Heart left ventricle (tissue), 13 donors: ENCODE measurements at regions not wholly inside any gene's neighbourhood (a gene's known extent, or its start where the extent isn't known, plus 50 kb on each side); places are given as distances from the start of the nearest gene placed in this dataset.
"Not testable (repeated sequence)": the region's sequence is repeated elsewhere in the genome, so short reads cannot be mapped to it uniquely, and the experiment has no call there.

Experiments used
- CTCF ChIP-seq, 12 donors: fragments of 200-600 bp; sonication (generic) in 4 of 12; IDR thresholded peaks; one replicate each; pipeline versions ENCODE4 v1.5.0 to v1.8.0; 2018 to 2022; ENCODE audit warnings: antibody characterized with exemption in 12 of 12, mild to moderate bottlenecking in 5 of 12
- POLR2A ChIP-seq, 2 donors: fragments of 450-650 bp; IDR thresholded peaks; one replicate each; pipeline ENCODE4 v1.6.1; 2017; ENCODE audit warnings: antibody characterized with exemption in 2 of 2, mild to moderate bottlenecking in 2 of 2, moderate library complexity in 2 of 2
- donor health status: ischemic (EF 13 %, LVEDD 7.1; RV severe dilation, severe dysfunction).
- donor health status: DM: no; HTN: yes; CAD: no.
- donor health status: DM: no; HTN: no; CAD: no.
- donor health status: ischemic (EF 25% LVEDD 6.9; RV normal size, moderate dysfunction).
- donor health status: ischemic (EF 25% LVEDD 5.7; RV mildly dilated, moderate dysfunction).
- donor health status: ischemic (EF 35%, LVEDD 5.7; RV mildly dilated, moderate dysfunction).
- donor health status: nonischemic (EF 11% LVEDD 7.7; RV severe dilation, severe dysfunction).
- donor health status: DM: yes; HTN: yes; CAD: no.
- donor health status: PGD.
- donor health status: ischemic (EF 29% LVEDD 5.4; RV normal size, mild dysfunction).
- donor health status: nonischemic (EF 23%, LVEDD 6.1; RV moderate dilation, normal function).

DNA sequence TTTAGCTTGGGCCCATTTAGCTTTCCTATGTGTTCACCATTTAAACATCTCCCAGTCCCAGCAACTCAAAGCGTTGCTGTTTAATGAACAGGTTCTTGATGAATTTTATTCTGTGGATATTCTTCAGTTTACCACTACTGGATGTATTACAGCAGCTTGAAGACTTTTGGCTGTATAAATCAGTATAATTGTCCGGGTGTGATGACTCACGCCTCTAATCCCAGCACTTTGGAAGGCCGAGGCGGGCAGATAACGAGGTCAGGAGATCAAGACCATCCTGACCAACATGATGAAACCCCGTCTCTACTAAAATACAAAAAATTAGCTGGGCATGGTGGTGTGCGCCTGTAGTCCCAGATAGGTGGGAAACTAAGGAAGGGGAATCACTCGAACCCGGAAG lies 1286.7 kb upstream of the EYS start:
- not testable (repeated sequence) for TF ChIP-seq POLR2A, CTCF (IDR thresholded peaks at IDR 0.05)
